ENCODE measurements at regions not wholly inside any gene's neighbourhood (a gene's known extent, or its start where the extent isn't known, plus 50 kb on each side); places are given as distances from the start of the nearest gene placed in this dataset.
"Not testable (repeated sequence)": the region's sequence is repeated elsewhere in the genome, so short reads cannot be mapped to it uniquely, and the experiment has no call there.

GRCh38 chr9:42365244-42365945, 181.9 kb downstream of the SPATA31A6 start:
- peak; percentile 19 for DNase-seq (ENCODE audit: low read depth)
- not testable (repeated sequence) for H3K4me3 ChIP-seq (ENCODE audit: low read depth, low read length)

GRCh38 chr9:42368279-42368881, 184.9 kb downstream of the SPATA31A6 start:
- DNase-seq (ENCODE audit: low read depth); H3K4me3 ChIP-seq (ENCODE audit: low read depth, low read length): not testable (repeated sequence)

- not testable (repeated sequence) for H3K4me3 ChIP-seq (ENCODE audit: low read depth, low read length); DNase-seq (ENCODE audit: low read depth)
These were observed 186.7 kb downstream of the SPATA31A6 start for GRCh38 chr9:42370172-42370571.

- not testable (repeated sequence) for DNase-seq (ENCODE audit: low read depth); H3K4me3 ChIP-seq (ENCODE audit: low read depth, low read length)
These were observed 188.0 kb downstream of the SPATA31A6 start for GRCh38 chr9:42371417-42371816.

- DNase-seq (ENCODE audit: low read depth), result not testable (repeated sequence)
These were observed 194.3 kb downstream of the SPATA31A6 start for GRCh38 chr9:42377530-42378417.

GRCh38 chr9:42378418-42378815, 195.0 kb downstream of the SPATA31A6 start:
- DNase-seq (ENCODE audit: low read depth), result no peak
- H3K4me3 ChIP-seq (ENCODE audit: low read depth, low read length), result no peak overlapping the region

More at GRCh38 chr9:42377530-42378417, 194.3 kb downstream of the SPATA31A6 start:
- not testable (repeated sequence) for H3K4me3 ChIP-seq (ENCODE audit: low read depth, low read length)

- not testable (repeated sequence) for H3K4me3 ChIP-seq (ENCODE audit: low read depth, low read length); DNase-seq (ENCODE audit: low read depth)
These were observed 196.1 kb downstream of the SPATA31A6 start for GRCh38 chr9:42379602-42380001.

- not testable (repeated sequence) for H3K4me3 ChIP-seq (ENCODE audit: low read depth, low read length); DNase-seq (ENCODE audit: low read depth)
These were observed 201.1 kb downstream of the SPATA31A6 start for GRCh38 chr9:42384585-42384984.

GRCh38 chr9:42385574-42386120, 202.2 kb downstream of the SPATA31A6 start:
- not testable (repeated sequence) for DNase-seq (ENCODE audit: low read depth); H3K4me3 ChIP-seq (ENCODE audit: low read depth, low read length)

- DNase-seq (ENCODE audit: low read depth), result no peak
- H3K4me3 ChIP-seq (ENCODE audit: low read depth, low read length), result no peak overlapping the region
These were observed 203.0 kb downstream of the SPATA31A6 start for GRCh38 chr9:42386477-42386876.

GRCh38 chr9:42388146-42388690, 204.8 kb downstream of the SPATA31A6 start:
- no peak overlapping the region for H3K4me3 ChIP-seq (ENCODE audit: low read depth, low read length)
- DNase-seq (ENCODE audit: low read depth), result no peak

GRCh38 chr9:42388846-42389245, 205.4 kb downstream of the SPATA31A6 start:
- DNase-seq (ENCODE audit: low read depth), result no peak
- H3K4me3 ChIP-seq (ENCODE audit: low read depth, low read length), result no peak overlapping the region

GRCh38 chr9:42392773-42393455, 209.5 kb downstream of the SPATA31A6 start:
- DNase-seq (ENCODE audit: low read depth); H3K4me3 ChIP-seq (ENCODE audit: low read depth, low read length): not testable (repeated sequence)

- no peak for DNase-seq (ENCODE audit: low read depth)
- H3K4me3 ChIP-seq (ENCODE audit: low read depth, low read length), result no peak overlapping the region
These were observed 212.9 kb downstream of the SPATA31A6 start for GRCh38 chr9:42396318-42396717.

GRCh38 chr9:42397336-42397735, 213.9 kb downstream of the SPATA31A6 start:
- H3K4me3 ChIP-seq (ENCODE audit: low read depth, low read length), result not testable (repeated sequence)
- peak; percentile 8 for DNase-seq (ENCODE audit: low read depth)

- not testable (repeated sequence) for DNase-seq (ENCODE audit: low read depth); H3K4me3 ChIP-seq (ENCODE audit: low read depth, low read length)
These were observed 219.5 kb downstream of the SPATA31A6 start for GRCh38 chr9:42402919-42403318.

- not testable (repeated sequence) for DNase-seq (ENCODE audit: low read depth); H3K4me3 ChIP-seq (ENCODE audit: low read depth, low read length)
These were observed 226.1 kb downstream of the SPATA31A6 start for GRCh38 chr9:42409581-42409980.

- not testable (repeated sequence) for DNase-seq (ENCODE audit: low read depth)
These were observed 228.9 kb downstream of the SPATA31A6 start for GRCh38 chr9:42412354-42412753.

GRCh38 chr9:42414865-42415264, 231.4 kb downstream of the SPATA31A6 start:
- DNase-seq (ENCODE audit: low read depth); H3K4me3 ChIP-seq (ENCODE audit: low read depth, low read length): not testable (repeated sequence)

More at GRCh38 chr9:42412354-42412753, 228.9 kb downstream of the SPATA31A6 start:
- H3K4me3 ChIP-seq (ENCODE audit: low read depth, low read length), result not testable (repeated sequence)
